Liver (tissue), 8 donors: ENCODE measurements at regions not wholly inside any gene's neighbourhood (a gene's known extent, or its start where the extent isn't known, plus 50 kb on each side); places are given as distances from the start of the nearest gene placed in this dataset.

Source experiments
- DNase-seq: peaks from one replicate; pipeline ENCODE4 v3.0.0-alpha.2; 2017; ENCODE audit warnings: low spot score
- H3K27ac ChIP-seq, 2 donors: one replicate each; pipeline ENCODE4 v1.7.0; 2013; ENCODE audit warnings: inconsistent platforms in 2 of 2, low read length in 2 of 2, control low read depth in 1 of 2, low read depth in 1 of 2, mild to moderate bottlenecking in 1 of 2
- H3K27me3 ChIP-seq, 4 donors: one replicate each; pipeline versions ENCODE4 v1.6.1 to v1.7.0; 2013; ENCODE audit warnings: low read length in 3 of 4, inconsistent platforms in 1 of 4, mild to moderate bottlenecking in 1 of 4, moderate library complexity in 1 of 4; ENCODE audit not compliant: control insufficient read depth in 4 of 4, insufficient read depth in 4 of 4
- H3K36me3 ChIP-seq, 4 donors: one replicate each; pipeline versions ENCODE4 v1.6.1 to v1.7.0; 2013; ENCODE audit warnings: low read length in 3 of 4, mild to moderate bottlenecking in 3 of 4, low read depth in 1 of 4, moderate library complexity in 1 of 4; ENCODE audit not compliant: control insufficient read depth in 4 of 4, insufficient read depth in 3 of 4
- H3K4me1 ChIP-seq, 4 donors: one replicate each; pipeline versions ENCODE4 v1.6.1 to v1.7.0; 2013; ENCODE audit warnings: low read length in 3 of 4, mild to moderate bottlenecking in 3 of 4, moderate library complexity in 1 of 4; ENCODE audit not compliant: control insufficient read depth in 4 of 4, insufficient read depth in 4 of 4
- H3K4me3 ChIP-seq, 3 donors: one replicate each; pipeline versions ENCODE4 v1.6.1 to v1.7.0; 2013; ENCODE audit warnings: low read length in 3 of 3, control low read depth in 1 of 3, low read depth in 1 of 3, mild to moderate bottlenecking in 1 of 3
- H3K9ac ChIP-seq, 2 donors: one replicate each; pipeline ENCODE4 v1.7.0; 2013; ENCODE audit warnings: low read length in 2 of 2, mild to moderate bottlenecking in 2 of 2, moderate library complexity in 2 of 2, control low read depth in 1 of 2, low read depth in 1 of 2
- H3K9me3 ChIP-seq, 4 donors: one replicate each; pipeline versions ENCODE4 v1.6.1 to v1.7.0; 2013; ENCODE audit warnings: low read length in 3 of 4; ENCODE audit not compliant: control insufficient read depth in 4 of 4
- CTCF ChIP-seq: fragments of 150-350 bp; IDR thresholded peaks from 2 replicates; pipeline ENCODE4 v1.5.1; 2017; ENCODE audit warnings: improper control_type of control experiment, low read depth, low read length; ENCODE audit not compliant: missing input control
- EGR1 ChIP-seq, 2 donors: IDR thresholded peaks; 2 replicates each; pipeline ENCODE4 v1.6.1; 2016 to 2018; ENCODE audit warnings: antibody characterized with exemption in 2 of 2, low read depth in 2 of 2
- FOXA1 ChIP-seq: IDR thresholded peaks from 2 replicates; pipeline ENCODE4 v1.6.1; 2016; ENCODE audit warnings: antibody characterized with exemption
- FOXA2 ChIP-seq: IDR thresholded peaks from 2 replicates; pipeline ENCODE4 v1.6.1; 2016; ENCODE audit warnings: antibody characterized with exemption
- GABPA ChIP-seq, 2 donors: IDR thresholded peaks in 1 of 2; conservative IDR thresholded peaks in 1 of 2; 2 replicates each; pipeline ENCODE4 v1.6.1; 2016; ENCODE audit warnings: antibody characterized with exemption in 2 of 2, mild to moderate bottlenecking in 1 of 2, moderate library complexity in 1 of 2
- HNF4A ChIP-seq, 2 donors: conservative IDR thresholded peaks; 2 replicates each; pipeline ENCODE4 v1.6.1; 2016; ENCODE audit warnings: antibody characterized with exemption in 2 of 2, mild to moderate bottlenecking in 2 of 2
- HNF4G ChIP-seq: IDR thresholded peaks from 2 replicates; pipeline ENCODE4 v1.6.1; 2016; ENCODE audit warnings: antibody characterized with exemption
- JUND ChIP-seq, 2 donors: IDR thresholded peaks; 2 replicates each; pipeline ENCODE4 v1.6.1; 2016; ENCODE audit warnings: antibody characterized with exemption in 2 of 2
- NR2F2 ChIP-seq: IDR thresholded peaks from 2 replicates; pipeline ENCODE4 v1.6.1; 2016; ENCODE audit warnings: antibody characterized with exemption
- RAD21 ChIP-seq, 2 donors: IDR thresholded peaks; 2 replicates each; pipeline ENCODE4 v1.6.1; 2016; ENCODE audit warnings: antibody characterized with exemption in 2 of 2, mild to moderate bottlenecking in 2 of 2
- RXRA ChIP-seq, 2 donors: IDR thresholded peaks; 2 replicates each; pipeline ENCODE4 v1.6.1; 2017 to 2018; ENCODE audit warnings: antibody characterized with exemption in 2 of 2, mild to moderate bottlenecking in 1 of 2
- SP1 ChIP-seq: IDR thresholded peaks from 2 replicates; pipeline ENCODE4 v1.6.1; 2018; ENCODE audit warnings: antibody characterized with exemption, mild to moderate bottlenecking
- TAF1 ChIP-seq: conservative IDR thresholded peaks from 2 replicates; pipeline ENCODE4 v1.6.1; 2016; ENCODE audit warnings: antibody characterized with exemption, mild to moderate bottlenecking
- WGBS: extraction: QIAGEN DNeasy Blood & Tissue Kit; methylation state at CpG from one replicate; pipeline ENCODE4 v1.1.7; 2013; 5-methylcytosine and 5-hydroxymethylcytosine counted together
- TF ChIP-seq, protein P1 (sequence below): IDR thresholded peaks from 2 replicates; pipeline ENCODE4 v1.6.1; 2016; ENCODE audit warnings: antibody characterized with exemption, mild to moderate bottlenecking
- TF ChIP-seq, protein P2 (sequence below): IDR thresholded peaks from 2 replicates; pipeline ENCODE4 v1.6.1; 2016; ENCODE audit warnings: antibody characterized with exemption
- TF ChIP-seq, protein P3 (sequence below): IDR thresholded peaks from 2 replicates; pipeline ENCODE4 v1.6.1; 2016; ENCODE audit warnings: antibody characterized with exemption
- donor health status: healthy.
- donor health status: healthy.
- donor health status: healthy.
- donor health status: healthy.
- donor health status: healthy.

- H3K9me3 ChIP-seq, result peaks cover 0 to 1% (median 0%) of the 10 kb centered on the region in 4 donors
- H3K27ac ChIP-seq, result no peak overlapping the region
- no peaks in the 10 kb centered on the region for H3K4me1 ChIP-seq
- no peak overlapping the region for H3K4me3 ChIP-seq
- no peak overlapping the region for H3K9ac ChIP-seq
- H3K36me3 ChIP-seq, result no peaks in the 10 kb centered on the region
- DNase-seq, result no peak
- H3K27me3 ChIP-seq, result no peaks in the 10 kb centered on the region
- TF ChIP-seq HNF4A (conservative IDR thresholded peaks at IDR 0.05) (no peak), GABPA (IDR thresholded peaks at IDR 0.05 in 1 of 2, conservative IDR thresholded peaks at IDR 0.05 in 1 of 2) (no peak), RAD21 (IDR thresholded peaks at IDR 0.05) (no peak), EGR1 (IDR thresholded peaks at IDR 0.05; ENCODE audit: low read depth in 2 of 2) (no peak), JUND (IDR thresholded peaks at IDR 0.05) (no peak), HNF4G (no peak), FOXA2 (no peak), CTCF (no peak)
- 72% methylated on average over 6 of the region's 6 CpGs for WGBS
Measured at GRCh38 chr1:163013826-163014600, 55.1 kb upstream of the RGS4 start.

- no peaks in the 10 kb centered on the region for H3K27me3 ChIP-seq
- no peak overlapping the region for H3K4me3 ChIP-seq
- TF ChIP-seq NR2F2 (no peak), HNF4G (no peak), TAF1 (no peak), SP1 (no peak), RXRA (IDR thresholded peaks at IDR 0.05) (no peak), FOXA1 (no peak), EGR1 (IDR thresholded peaks at IDR 0.05; ENCODE audit: low read depth in 2 of 2) (no peak), HNF4A (conservative IDR thresholded peaks at IDR 0.05) (no peak), FOXA2 (no peak), GABPA (IDR thresholded peaks at IDR 0.05 in 1 of 2, conservative IDR thresholded peaks at IDR 0.05 in 1 of 2) (no peak)
- TF ChIP-seq, protein P1, sequence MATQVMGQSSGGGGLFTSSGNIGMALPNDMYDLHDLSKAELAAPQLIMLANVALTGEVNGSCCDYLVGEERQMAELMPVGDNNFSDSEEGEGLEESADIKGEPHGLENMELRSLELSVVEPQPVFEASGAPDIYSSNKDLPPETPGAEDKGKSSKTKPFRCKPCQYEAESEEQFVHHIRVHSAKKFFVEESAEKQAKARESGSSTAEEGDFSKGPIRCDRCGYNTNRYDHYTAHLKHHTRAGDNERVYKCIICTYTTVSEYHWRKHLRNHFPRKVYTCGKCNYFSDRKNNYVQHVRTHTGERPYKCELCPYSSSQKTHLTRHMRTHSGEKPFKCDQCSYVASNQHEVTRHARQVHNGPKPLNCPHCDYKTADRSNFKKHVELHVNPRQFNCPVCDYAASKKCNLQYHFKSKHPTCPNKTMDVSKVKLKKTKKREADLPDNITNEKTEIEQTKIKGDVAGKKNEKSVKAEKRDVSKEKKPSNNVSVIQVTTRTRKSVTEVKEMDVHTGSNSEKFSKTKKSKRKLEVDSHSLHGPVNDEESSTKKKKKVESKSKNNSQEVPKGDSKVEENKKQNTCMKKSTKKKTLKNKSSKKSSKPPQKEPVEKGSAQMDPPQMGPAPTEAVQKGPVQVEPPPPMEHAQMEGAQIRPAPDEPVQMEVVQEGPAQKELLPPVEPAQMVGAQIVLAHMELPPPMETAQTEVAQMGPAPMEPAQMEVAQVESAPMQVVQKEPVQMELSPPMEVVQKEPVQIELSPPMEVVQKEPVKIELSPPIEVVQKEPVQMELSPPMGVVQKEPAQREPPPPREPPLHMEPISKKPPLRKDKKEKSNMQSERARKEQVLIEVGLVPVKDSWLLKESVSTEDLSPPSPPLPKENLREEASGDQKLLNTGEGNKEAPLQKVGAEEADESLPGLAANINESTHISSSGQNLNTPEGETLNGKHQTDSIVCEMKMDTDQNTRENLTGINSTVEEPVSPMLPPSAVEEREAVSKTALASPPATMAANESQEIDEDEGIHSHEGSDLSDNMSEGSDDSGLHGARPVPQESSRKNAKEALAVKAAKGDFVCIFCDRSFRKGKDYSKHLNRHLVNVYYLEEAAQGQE, result no peak
- TF ChIP-seq, protein P2, sequence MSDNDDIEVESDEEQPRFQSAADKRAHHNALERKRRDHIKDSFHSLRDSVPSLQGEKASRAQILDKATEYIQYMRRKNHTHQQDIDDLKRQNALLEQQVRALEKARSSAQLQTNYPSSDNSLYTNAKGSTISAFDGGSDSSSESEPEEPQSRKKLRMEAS, result no peak
- TF ChIP-seq, protein P3, sequence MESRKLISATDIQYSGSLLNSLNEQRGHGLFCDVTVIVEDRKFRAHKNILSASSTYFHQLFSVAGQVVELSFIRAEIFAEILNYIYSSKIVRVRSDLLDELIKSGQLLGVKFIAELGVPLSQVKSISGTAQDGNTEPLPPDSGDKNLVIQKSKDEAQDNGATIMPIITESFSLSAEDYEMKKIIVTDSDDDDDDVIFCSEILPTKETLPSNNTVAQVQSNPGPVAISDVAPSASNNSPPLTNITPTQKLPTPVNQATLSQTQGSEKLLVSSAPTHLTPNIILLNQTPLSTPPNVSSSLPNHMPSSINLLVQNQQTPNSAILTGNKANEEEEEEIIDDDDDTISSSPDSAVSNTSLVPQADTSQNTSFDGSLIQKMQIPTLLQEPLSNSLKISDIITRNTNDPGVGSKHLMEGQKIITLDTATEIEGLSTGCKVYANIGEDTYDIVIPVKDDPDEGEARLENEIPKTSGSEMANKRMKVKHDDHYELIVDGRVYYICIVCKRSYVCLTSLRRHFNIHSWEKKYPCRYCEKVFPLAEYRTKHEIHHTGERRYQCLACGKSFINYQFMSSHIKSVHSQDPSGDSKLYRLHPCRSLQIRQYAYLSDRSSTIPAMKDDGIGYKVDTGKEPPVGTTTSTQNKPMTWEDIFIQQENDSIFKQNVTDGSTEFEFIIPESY, result no peak
- whole genome bisulfite sequencing, result 78% methylated on average over 10 of the region's 10 CpGs
- H3K4me1 ChIP-seq, result no peaks in the 10 kb centered on the region
- no peak overlapping the region for H3K9ac ChIP-seq
- no peaks in the 10 kb centered on the region for H3K9me3 ChIP-seq
- no peak for DNase-seq
- H3K27ac ChIP-seq, result no peak overlapping the region
- H3K36me3 ChIP-seq, result no peaks in the 10 kb centered on the region
Measured at GRCh38 chr1:163006051-163006834, 62.9 kb upstream of the RGS4 start.
